Activated T-cell treated with anti-CD3 and anti-CD28 coated beads for 4 hours (primary cell): ENCODE measurements at regions not wholly inside any gene's neighbourhood (a gene's known extent, or its start where the extent isn't known, plus 50 kb on each side); places are given as distances from the start of the nearest gene placed in this dataset.

Source experiments
- DNase-seq: peaks from one replicate; pipeline ENCODE4 v3.0.0-alpha.2; 2020

GRCh38 chr11:119489087-119489486 lies 66.1 kb upstream of the THY1 start:
- no peak for DNase-seq

GRCh38 chr11:119488256-119488995 lies 65.5 kb upstream of the THY1 start:
- DNase-seq, result no peak

GRCh38 chr11:119486691-119487259 lies 63.8 kb upstream of the THY1 start:
- DNase-seq, result no peak

- DNase-seq, result no peak
Observed at GRCh38 chr11:119486016-119486415, 63.0 kb upstream of the THY1 start.

- DNase-seq, result no peak
Observed at GRCh38 chr11:119484741-119485605, 62.0 kb upstream of the THY1 start.

- no peak for DNase-seq
Observed at GRCh38 chr11:119483881-119484371, 61.0 kb upstream of the THY1 start.

- DNase-seq, result no peak
Observed at GRCh38 chr11:119483341-119483880, 60.4 kb upstream of the THY1 start.

- DNase-seq, result no peak
Observed at GRCh38 chr11:119482521-119483011, 59.6 kb upstream of the THY1 start.

- no peak for DNase-seq
Observed at GRCh38 chr11:119481667-119482400, 58.9 kb upstream of the THY1 start.

GRCh38 chr11:119481021-119481666 lies 58.2 kb upstream of the THY1 start:
- peak; percentile 54 for DNase-seq

- DNase-seq, result no peak
Observed at GRCh38 chr11:119480380-119481020, 57.5 kb upstream of the THY1 start.

GRCh38 chr11:119479685-119480275 lies 56.8 kb upstream of the THY1 start:
- DNase-seq, result no peak

- DNase-seq, result no peak
Observed at GRCh38 chr11:119478711-119479285, 55.8 kb upstream of the THY1 start.

GRCh38 chr11:119476666-119477331 lies 53.8 kb upstream of the THY1 start:
- no peak for DNase-seq

GRCh38 chr11:119476038-119476437 lies 53.1 kb upstream of the THY1 start:
- no peak for DNase-seq

- DNase-seq, result peak; percentile 38
Observed at GRCh38 chr11:119474682-119475596, 52.0 kb upstream of the THY1 start.

- no peak for DNase-seq
Observed at GRCh38 chr11:119473901-119474681, 51.1 kb upstream of the THY1 start.

- DNase-seq, result no peak
Observed at GRCh38 chr11:119473226-119473625, 50.3 kb upstream of the THY1 start.
